Stomach smooth muscle (tissue), 2 donors: ENCODE measurements at regions not wholly inside any gene's neighbourhood (a gene's known extent, or its start where the extent isn't known, plus 50 kb on each side); places are given as distances from the start of the nearest gene placed in this dataset.

Source experiments
- H3K27ac ChIP-seq: one replicate; pipeline ENCODE4 v1.7.0; 2013; ENCODE audit warnings: mild to moderate bottlenecking, low read length, inconsistent platforms
- H3K27me3 ChIP-seq, 2 donors: one replicate each; pipeline ENCODE4 v1.7.0; 2013; ENCODE audit warnings: low read length in 2 of 2; ENCODE audit not compliant: insufficient read depth in 2 of 2, control insufficient read depth in 1 of 2
- H3K36me3 ChIP-seq, 2 donors: one replicate each; pipeline ENCODE4 v1.7.0; 2013; ENCODE audit warnings: low read length in 2 of 2; ENCODE audit not compliant: control insufficient read depth in 2 of 2, insufficient read depth in 2 of 2
- H3K4me1 ChIP-seq: one replicate; pipeline ENCODE4 v1.7.0; 2013; ENCODE audit warnings: low read length; ENCODE audit not compliant: control insufficient read depth, insufficient read depth
- H3K4me3 ChIP-seq, 2 donors: one replicate each; pipeline ENCODE4 v1.7.0; 2013; ENCODE audit warnings: low read length in 2 of 2
- H3K9ac ChIP-seq, 2 donors: one replicate each; pipeline ENCODE4 v1.7.0; 2013; ENCODE audit warnings: low read length in 2 of 2, mild to moderate bottlenecking in 1 of 2
- H3K9me3 ChIP-seq, 2 donors: one replicate each; pipeline ENCODE4 v1.7.0; 2013; ENCODE audit warnings: low read length in 2 of 2; ENCODE audit not compliant: control insufficient read depth in 2 of 2
- donor health status: healthy.
- donor health status: Pancreatic carcinoma.

DNA sequence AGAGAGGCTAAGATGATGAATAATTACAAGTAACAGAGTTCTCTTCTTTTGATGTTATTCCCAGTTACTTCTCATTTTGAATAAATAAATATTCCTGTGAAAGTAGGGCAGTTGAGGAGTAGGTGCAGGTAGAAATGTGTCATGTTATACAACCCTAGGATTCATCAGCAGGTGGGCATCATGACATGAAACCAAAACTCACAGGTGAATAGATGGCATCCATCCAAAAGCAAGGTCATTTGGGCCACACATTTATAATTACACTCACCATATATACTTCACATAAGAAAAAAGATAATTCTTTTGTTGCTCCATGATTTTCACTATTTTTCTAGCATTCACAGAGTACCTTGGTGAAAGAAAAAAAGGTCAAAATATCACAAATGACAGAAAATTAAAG, 273.6 kb downstream of the ZBBX start:
- Histone ChIP-seq H3K4me1 (no peaks in the 10 kb centered on the region), H3K27me3 (no peaks in the 10 kb centered on the region), H3K4me3 (no peak overlapping the region), H3K9me3 (no peaks in the 10 kb centered on the region), H3K27ac (no peak overlapping the region), H3K36me3 (no peaks in the 10 kb centered on the region), H3K9ac (no peak overlapping the region)

DNA sequence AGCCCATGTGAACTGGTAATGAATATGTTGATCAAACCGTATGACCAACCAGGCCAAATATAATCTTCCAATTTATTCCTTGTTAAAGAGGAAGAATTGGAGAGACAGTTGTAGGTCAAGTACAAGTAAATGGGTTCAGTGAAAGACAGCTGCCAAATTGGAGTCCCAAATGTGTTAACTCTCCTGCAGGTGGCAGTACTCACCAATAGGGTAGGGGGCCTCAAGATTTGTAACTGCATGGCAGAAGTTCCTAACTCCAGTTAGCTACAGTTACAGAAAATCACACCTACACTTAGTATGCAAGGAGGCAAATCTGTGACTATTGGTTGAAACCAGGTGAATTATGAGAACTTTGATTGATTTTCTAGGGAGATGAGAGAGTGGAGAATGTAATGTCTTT, 278.0 kb downstream of the ZBBX start:
- Histone ChIP-seq H3K27me3 (no peaks in the 10 kb centered on the region), H3K4me3 (no peak overlapping the region), H3K9me3 (no peaks in the 10 kb centered on the region), H3K27ac (no peak overlapping the region), H3K4me1 (no peaks in the 10 kb centered on the region), H3K9ac (no peak overlapping the region), H3K36me3 (no peaks in the 10 kb centered on the region)

DNA sequence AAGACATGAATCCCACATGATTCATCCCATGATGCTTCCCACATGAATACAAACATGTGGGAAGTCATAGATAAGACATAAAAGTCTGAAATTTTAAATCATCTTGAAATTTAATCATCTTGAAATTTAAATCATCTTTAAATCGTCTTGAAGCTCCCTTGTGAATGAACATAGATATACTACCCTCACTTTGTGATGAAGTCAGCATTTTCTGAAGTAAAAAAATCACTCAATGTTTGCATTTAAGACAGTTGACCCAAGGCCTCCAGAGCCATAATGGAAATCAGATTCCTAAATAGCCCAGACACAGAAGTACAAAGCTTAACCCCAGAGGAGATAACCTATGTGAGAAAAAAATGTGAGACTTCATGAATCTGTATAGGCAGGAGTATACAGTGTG, 279.4 kb downstream of the ZBBX start:
- Histone ChIP-seq H3K27me3 (no peaks in the 10 kb centered on the region), H3K9me3 (no peaks in the 10 kb centered on the region), H3K36me3 (no peaks in the 10 kb centered on the region), H3K4me1 (no peaks in the 10 kb centered on the region), H3K9ac (no peak overlapping the region), H3K27ac (no peak overlapping the region), H3K4me3 (no peak overlapping the region)

DNA sequence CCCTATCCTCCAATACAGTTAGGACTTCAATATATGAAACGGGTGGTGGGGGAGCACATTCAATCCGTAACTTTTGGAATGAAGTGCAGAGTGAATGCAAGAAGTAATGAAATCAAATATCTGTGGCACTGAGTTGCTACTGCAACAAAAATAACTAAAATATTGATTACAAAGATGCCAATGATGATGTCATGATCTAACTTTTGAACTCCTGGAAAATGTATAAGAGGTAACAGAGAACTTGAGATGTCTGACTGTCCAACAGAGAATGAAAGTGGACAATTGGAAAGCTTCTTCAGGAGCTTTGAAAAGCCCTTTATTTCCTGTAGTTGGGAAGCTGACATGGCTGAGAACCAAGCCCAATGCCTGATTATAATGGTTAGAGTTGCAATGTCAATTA, 279.9 kb downstream of the ZBBX start:
- no peak overlapping the region for H3K9ac ChIP-seq
- H3K27me3 ChIP-seq: no peaks in the 10 kb centered on the region
- no peaks in the 10 kb centered on the region for H3K9me3 ChIP-seq
- no peaks in the 10 kb centered on the region for H3K4me1 ChIP-seq
- H3K4me3 ChIP-seq: no peak overlapping the region
- H3K36me3 ChIP-seq: no peaks in the 10 kb centered on the region
- no peak overlapping the region for H3K27ac ChIP-seq

DNA sequence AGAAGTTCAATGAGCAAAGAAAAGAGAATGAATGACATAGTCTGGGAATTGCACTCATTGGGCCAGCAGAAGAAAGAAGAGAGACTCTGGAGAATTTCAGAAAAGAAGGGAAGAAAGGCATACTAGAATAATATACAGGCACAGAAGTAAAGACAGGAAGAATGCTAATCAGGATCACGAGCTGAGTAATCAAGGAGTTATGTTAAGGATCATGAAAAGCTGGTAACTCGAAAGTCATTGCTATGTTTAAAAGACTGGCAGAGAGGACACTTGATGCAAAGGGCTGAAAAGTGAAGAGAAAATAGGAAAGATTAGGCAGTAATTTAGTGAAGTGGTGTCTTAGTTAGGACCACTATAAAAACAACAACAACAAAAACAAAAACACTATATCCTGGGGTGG, 284.1 kb downstream of the ZBBX start:
- no peak overlapping the region for H3K4me3 ChIP-seq
- no peak overlapping the region for H3K9ac ChIP-seq
- H3K27ac ChIP-seq: no peak overlapping the region
- no peaks in the 10 kb centered on the region for H3K27me3 ChIP-seq
- H3K36me3 ChIP-seq: no peaks in the 10 kb centered on the region
- H3K4me1 ChIP-seq: no peaks in the 10 kb centered on the region
- no peaks in the 10 kb centered on the region for H3K9me3 ChIP-seq

DNA sequence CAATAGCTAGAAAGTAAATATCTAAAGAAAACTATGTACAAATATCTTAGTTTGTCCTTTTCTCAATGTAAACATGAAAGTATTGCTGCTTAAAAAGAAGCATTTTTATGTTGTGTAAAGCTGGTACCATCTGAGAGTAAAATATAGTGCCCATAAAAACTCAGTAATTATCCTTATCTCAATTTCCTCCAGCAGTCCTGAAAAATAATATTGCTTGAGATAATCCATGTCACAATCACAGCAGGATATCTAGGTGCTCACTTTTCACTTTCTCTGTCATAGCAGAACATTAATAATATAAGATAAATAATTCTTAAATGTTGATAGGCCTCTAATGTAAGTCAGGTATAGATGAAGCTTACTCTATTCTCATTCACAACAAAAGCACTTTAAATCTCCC, 285.5 kb downstream of the ZBBX start:
- no peak overlapping the region for H3K9ac ChIP-seq
- H3K36me3 ChIP-seq: no peaks in the 10 kb centered on the region
- no peaks in the 10 kb centered on the region for H3K9me3 ChIP-seq
- H3K27ac ChIP-seq: no peak overlapping the region
- no peaks in the 10 kb centered on the region for H3K4me1 ChIP-seq
- H3K4me3 ChIP-seq: no peak overlapping the region
- no peaks in the 10 kb centered on the region for H3K27me3 ChIP-seq

DNA sequence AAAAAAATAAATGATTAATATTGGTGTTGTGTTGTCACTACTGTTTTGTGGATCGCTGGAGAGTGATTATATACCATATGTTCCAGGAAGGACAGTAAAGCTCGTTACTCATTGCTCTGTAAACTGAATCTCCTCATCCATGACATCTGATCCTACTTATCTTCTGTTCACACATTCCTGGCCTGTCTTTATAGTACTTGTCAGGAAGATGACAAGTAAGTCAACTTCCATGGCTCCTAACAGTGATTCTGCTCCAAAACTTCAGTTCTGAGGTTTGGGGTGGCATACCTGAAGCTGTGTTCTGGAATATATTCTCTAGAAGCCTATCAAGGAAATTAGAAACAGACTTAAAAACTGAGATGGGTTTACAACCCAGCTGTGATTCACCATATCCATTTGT, 288.9 kb downstream of the ZBBX start:
- no peak overlapping the region for H3K4me3 ChIP-seq
- no peaks in the 10 kb centered on the region for H3K9me3 ChIP-seq
- no peaks in the 10 kb centered on the region for H3K4me1 ChIP-seq
- no peak overlapping the region for H3K27ac ChIP-seq
- H3K36me3 ChIP-seq: no peaks in the 10 kb centered on the region
- no peaks in the 10 kb centered on the region for H3K27me3 ChIP-seq
- no peak overlapping the region for H3K9ac ChIP-seq

DNA sequence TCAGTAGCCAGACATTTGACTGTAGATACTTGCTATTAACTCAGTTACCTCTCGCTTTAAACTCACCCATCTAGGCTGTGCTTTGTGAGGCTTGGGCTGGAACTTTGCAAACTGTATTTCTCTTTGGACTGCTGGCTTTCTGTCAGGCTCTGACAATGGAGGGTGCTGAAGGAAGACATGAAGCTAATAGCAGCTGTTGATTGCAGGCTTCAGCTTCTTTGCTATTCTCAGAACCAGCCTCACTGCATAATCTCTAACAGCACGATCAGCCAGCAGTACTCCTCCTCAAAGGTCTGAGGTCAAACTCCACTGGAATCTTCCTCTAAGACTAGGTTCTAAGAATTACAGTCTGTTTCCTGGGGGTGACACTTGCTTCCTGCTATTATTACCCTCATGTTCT, 295.6 kb downstream of the ZBBX start:
- H3K36me3 ChIP-seq: no peaks in the 10 kb centered on the region
- no peak overlapping the region for H3K9ac ChIP-seq
- no peaks in the 10 kb centered on the region for H3K9me3 ChIP-seq
- no peaks in the 10 kb centered on the region for H3K27me3 ChIP-seq
- no peak overlapping the region for H3K27ac ChIP-seq
- H3K4me1 ChIP-seq: no peaks in the 10 kb centered on the region
- H3K4me3 ChIP-seq: no peak overlapping the region

DNA sequence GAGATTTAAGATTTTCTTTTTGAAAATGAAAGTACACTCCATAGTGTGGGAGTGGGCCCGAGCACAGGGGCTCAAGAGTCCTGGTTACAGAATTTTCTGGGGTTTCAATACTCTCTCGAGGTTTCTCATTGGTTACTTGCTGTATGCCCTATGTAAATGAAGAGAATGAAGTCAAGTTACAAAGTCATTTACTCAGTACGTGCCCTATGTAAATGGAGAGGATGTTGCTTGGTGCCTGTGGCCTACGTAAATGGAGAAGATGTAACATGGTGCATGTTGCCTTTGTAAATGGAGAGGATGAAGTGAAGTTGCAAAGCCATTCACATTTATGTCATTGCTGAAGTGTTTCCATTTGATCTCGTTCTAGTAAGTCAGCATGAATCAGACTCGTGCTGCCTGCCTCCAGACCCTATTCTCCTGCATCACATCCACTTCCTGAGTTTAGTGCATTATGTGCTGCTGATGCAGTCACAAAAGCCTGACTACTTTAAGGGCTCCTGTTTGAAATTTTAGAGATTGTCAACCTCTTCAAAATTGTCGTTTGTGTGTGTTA, 302.0 kb downstream of the ZBBX start:
- Histone ChIP-seq H3K4me3 (no peak overlapping the region), H3K27ac (no peak overlapping the region), H3K27me3 (no peaks in the 10 kb centered on the region), H3K4me1 (no peaks in the 10 kb centered on the region), H3K9me3 (no peaks in the 10 kb centered on the region), H3K9ac (no peak overlapping the region), H3K36me3 (no peaks in the 10 kb centered on the region)

DNA sequence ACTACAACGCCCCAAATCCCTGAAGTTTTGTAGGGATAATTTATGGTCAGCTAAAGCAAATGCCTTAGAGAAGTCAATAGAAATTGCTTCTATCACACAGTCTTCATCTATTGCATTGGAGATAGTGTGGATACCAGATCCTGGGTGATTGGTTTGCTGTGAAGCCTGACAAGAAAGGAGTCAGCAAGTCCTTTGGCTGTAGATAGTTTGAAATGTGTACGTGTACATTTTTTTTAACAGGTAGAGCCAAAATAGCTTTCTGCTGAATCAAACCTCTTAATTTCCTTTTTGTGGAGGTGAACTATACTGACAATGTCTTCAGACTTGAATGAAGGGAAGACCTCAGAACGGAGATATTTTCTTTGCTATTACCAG, 312.3 kb downstream of the ZBBX start:
- Histone ChIP-seq H3K27ac (no peak overlapping the region), H3K9ac (no peak overlapping the region), H3K36me3 (no peaks in the 10 kb centered on the region), H3K27me3 (no peaks in the 10 kb centered on the region), H3K4me1 (no peaks in the 10 kb centered on the region), H3K4me3 (no peak overlapping the region), H3K9me3 (no peaks in the 10 kb centered on the region)

DNA sequence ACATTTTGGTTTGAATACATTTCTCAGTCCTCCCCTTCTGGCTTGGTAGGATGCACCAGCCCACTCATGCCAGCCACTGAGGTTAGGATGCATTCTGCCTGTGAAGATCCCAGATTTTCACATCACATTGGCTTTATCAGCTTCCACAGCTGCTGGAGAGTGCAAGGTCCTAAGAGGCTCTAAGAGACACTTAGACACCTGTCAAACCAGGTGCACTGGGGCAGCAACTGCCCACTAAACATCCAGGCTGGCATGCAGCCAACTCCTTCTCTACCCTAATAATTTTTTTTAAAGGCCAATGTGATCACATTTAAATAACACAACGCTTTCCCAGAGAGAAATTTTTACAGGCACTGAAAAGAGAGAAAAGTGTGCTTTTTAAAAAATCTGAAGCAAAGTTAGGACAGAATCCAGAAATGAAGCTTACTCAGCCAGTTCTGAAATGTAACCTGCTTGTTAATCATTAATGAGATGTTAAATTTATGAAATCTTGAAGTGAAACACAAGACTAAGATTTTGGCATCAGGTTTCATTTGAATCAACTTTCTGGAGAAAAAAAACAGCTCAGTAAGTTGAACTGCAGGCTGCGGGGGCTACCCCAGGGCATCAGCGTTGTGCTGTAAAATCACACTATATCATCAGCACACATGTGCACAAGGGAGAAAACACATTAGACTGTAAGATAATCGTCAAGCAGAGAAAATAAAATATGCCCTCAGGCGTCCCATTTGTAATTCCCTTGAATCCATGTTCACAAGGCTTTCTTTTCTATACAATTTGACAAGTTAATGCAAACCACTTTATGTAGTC, 312.9 kb downstream of the ZBBX start:
- Histone ChIP-seq H3K4me1 (no peaks in the 10 kb centered on the region), H3K36me3 (no peaks in the 10 kb centered on the region), H3K27me3 (no peaks in the 10 kb centered on the region), H3K9ac (no peak overlapping the region), H3K27ac (no peak overlapping the region), H3K9me3 (no peaks in the 10 kb centered on the region), H3K4me3 (no peak overlapping the region)
